ENCODE measurements at regions not wholly inside any gene's neighbourhood (a gene's known extent, or its start where the extent isn't known, plus 50 kb on each side); places are given as distances from the start of the nearest gene placed in this dataset.

- H3K4me1 ChIP-seq (ENCODE audit: insufficient read depth, low read length) = peaks cover 28% of the 10 kb centered on the region
- H3K36me3 ChIP-seq (replicated peaks in 1 of 2; ENCODE audit: control insufficient read depth in 1 of 2, insufficient read depth in 2 of 2, low read length in 2 of 2) = no peaks in the 10 kb centered on the region
- POLR2A ChIA-PET = no interaction called here
- TF ChIP-seq ZNF580 (CRISPR knock-in tag; IDR thresholded peaks at IDR 0.05; ENCODE audit: borderline replicate concordance, low read depth) = no peak
- TF ChIP-seq ZNF615 (CRISPR knock-in tag; IDR thresholded peaks at IDR 0.05; ENCODE audit: borderline replicate concordance) = no peak
- no peak for TF ChIP-seq ATF4 (CRISPR knock-in tag; IDR thresholded peaks at IDR 0.05)
- no peak for TF ChIP-seq KDM5B (CRISPR knock-in tag; IDR thresholded peaks at IDR 0.05; ENCODE audit: borderline replicate concordance)
- no peak for TF ChIP-seq ZNF746 (CRISPR knock-in tag; IDR thresholded peaks at IDR 0.05)
- no peak for TF ChIP-seq KMT2B (CRISPR knock-in tag; IDR thresholded peaks at IDR 0.05)
- WGBS (ENCODE audit: low lambda C conversion rate) = 5% methylated on average over 3 of the region's 3 CpGs
- H2AFZ ChIP-seq (ENCODE audit: low read length) = no peak overlapping the region
- CTCF ChIA-PET (ENCODE audit: low intra/inter-chr PET ratio, low total read pairs) = no interaction called here
- H3K9ac ChIP-seq (ENCODE audit: insufficient read depth, low read depth, low read length) = no peak overlapping the region
- no peak for FAIRE-seq
- no peaks in the 10 kb centered on the region for H3K9me3 ChIP-seq (ENCODE audit: low read length)
- H4K20me1 ChIP-seq (ENCODE audit: insufficient read depth, low read length) = no peaks in the 10 kb centered on the region
- no peak for DNase-seq (ENCODE audit: low spot score)
- BruUV-seq (replicated peaks) = no TSS peak
- H3K27me3 ChIP-seq (ENCODE audit: control insufficient read depth in 1 of 2, insufficient read depth in 2 of 2, low read length in 2 of 2) = peaks cover 0 to 3% of the 10 kb centered on the region in 2 experiments; a peak in 1 of 5 replicates
- H3K4me3 ChIP-seq (replicated peaks in 1 of 3; ENCODE audit: insufficient read depth in 1 of 3, low read depth in 2 of 3, low read length in 3 of 3) = no peak overlapping the region
- H3K4me2 ChIP-seq (ENCODE audit: low read depth, low read length) = no peak overlapping the region
- intact Hi-C loops (cut with micrococcal nuclease; ENCODE audit: unreplicated experiment) = no loop called here
- no peak for ATAC-seq
- no peak overlapping the region for H3K27ac ChIP-seq (ENCODE audit: extremely low read length, insufficient read depth, low read length)
- in situ Hi-C loops (cut with HindIII; ENCODE audit: extremely low pct_ligation_motif_present, low pct_unique_long_range_greater_than_20kb) = no loop called here
- H3K79me2 ChIP-seq (ENCODE audit: insufficient read depth, low read length) = no peaks in the 10 kb centered on the region
Measured at GRCh38 chr22:22784249-22785039, 103.2 kb upstream of the IGLL5 start.

Measured in HepG2 (cell line).